GM18870 (cell line): ENCODE measurements at regions not wholly inside any gene's neighbourhood (a gene's known extent, or its start where the extent isn't known, plus 50 kb on each side); places are given as distances from the start of the nearest gene placed in this dataset.

ENCODE experiments used
- ATAC-seq: cut with Tn5 transposase; IDR thresholded peaks from one replicate; pipeline ENCODE4 v1.9.1; 2021; ENCODE audit warnings: moderate library complexity; ENCODE audit not compliant: unreplicated experiment

GRCh38 chr22:22433770-22434169 is 74.8 kb downstream of the ZNF280B start:
- ATAC-seq = no peak
